ENCODE measurements at regions not wholly inside any gene's neighbourhood (a gene's known extent, or its start where the extent isn't known, plus 50 kb on each side); places are given as distances from the start of the nearest gene placed in this dataset.

- Histone ChIP-seq H3K9me3 (ENCODE audit: insufficient read depth in 2 of 2, low read depth in 1 of 2, low read length in 1 of 2) (no peaks in the 10 kb centered on the region), H3K27ac (ENCODE audit: low read depth, low read length) (no peak overlapping the region), H2BK15ac (ENCODE audit: low read length) (no peak overlapping the region), H4K20me1 (replicated peaks in 1 of 2; ENCODE audit: control insufficient read depth in 1 of 2, insufficient read depth in 2 of 2, low read length in 2 of 2) (no peaks in the 10 kb centered on the region), H2BK12ac (ENCODE audit: low read depth, low read length) (no peak overlapping the region), H2BK5ac (ENCODE audit: low read depth, low read length) (no peak overlapping the region), H3K56ac (replicated peaks; ENCODE audit: insufficient read length, low read depth, low read length) (no peak overlapping the region), H2AK5ac (ENCODE audit: low read depth, low read length) (no peak overlapping the region), H3K36me3 (ENCODE audit: control insufficient read depth in 2 of 4, insufficient read depth in 4 of 4, low read length in 3 of 4) (no peaks in the 10 kb centered on the region; a peak in 2 of 8 replicates), H2BK120ac (replicated peaks; ENCODE audit: low read depth, low read length) (no peak overlapping the region), H4K5ac (ENCODE audit: insufficient read length, low read depth, low read length) (no peak overlapping the region), H2AFZ (ENCODE audit: low read length) (0 out of 2 replicates have a peak overlapping the region, but pooled peaks have one; percentile 8), H2BK20ac (ENCODE audit: low read length) (no peak overlapping the region), H3K18ac (ENCODE audit: extremely low read depth, low read length) (no peak overlapping the region), H3K27me3 (replicated peaks in 1 of 4; ENCODE audit: control insufficient read depth in 3 of 4, extremely low read depth in 1 of 4, insufficient read depth in 3 of 4, low read length in 3 of 4) (no peaks in the 10 kb centered on the region; a peak in 1 of 7 replicates), H3K79me2 (ENCODE audit: control insufficient read depth in 1 of 2, insufficient read depth in 2 of 2, low read length in 2 of 2) (no peaks in the 10 kb centered on the region), H3K9ac (replicated peaks in 1 of 4; ENCODE audit: extremely low read depth in 1 of 4, low read depth in 3 of 4, low read length in 3 of 4) (no peak overlapping the region), H3K4ac (replicated peaks; ENCODE audit: insufficient read length, low read depth, low read length) (no peak overlapping the region), H3K4me2 (ENCODE audit: insufficient read depth in 1 of 2, low read depth in 2 of 2, low read length in 2 of 2) (no peak overlapping the region), H3K4me3 (ENCODE audit: extremely low read depth in 1 of 4, insufficient read depth in 2 of 4, low read depth in 3 of 4, low read length in 4 of 4) (no peak overlapping the region), H4K91ac (replicated peaks; ENCODE audit: insufficient read length, low read length) (no peak overlapping the region), H3K23me2 (ENCODE audit: low read depth, low read length) (no peaks in the 10 kb centered on the region), H3K79me1 (ENCODE audit: low read depth, low read length) (no peaks in the 10 kb centered on the region), H3K23ac (ENCODE audit: insufficient read length) (no peak overlapping the region), H3K4me1 (replicated peaks in 1 of 4; ENCODE audit: control insufficient read depth in 3 of 4, insufficient read depth in 4 of 4, low read length in 3 of 4) (no peaks in the 10 kb centered on the region), H4K8ac (ENCODE audit: extremely low read depth, insufficient read depth, low read length) (no peak overlapping the region), H3K14ac (ENCODE audit: insufficient read length) (no peak overlapping the region)
- no peak for FAIRE-seq
- no peak for DNase-seq (ENCODE audit: low read depth in 1 of 2, low spot score in 2 of 2)
- 95% methylated on average over 5 of the region's 5 CpGs; no CpG with 5 or more reads in 1 of the 2 experiments for WGBS, 2 experiments (ENCODE audit: extremely low coverage in 1 of 2, insufficient coverage in 1 of 2, insufficient read length in 1 of 2, insufficient replicate concordance in 2 of 2, low coverage in 1 of 2, low lambda C conversion rate in 2 of 2, missing lambda C conversion rate in 1 of 2)
- POLR2A ChIA-PET (ENCODE audit: partially characterized antibody), result no interaction called here
- TF ChIP-seq TBP (IDR thresholded peaks at IDR 0.05; ENCODE audit: low read depth, low read length) (no peak), KDM1A (IDR thresholded peaks at IDR 0.05; ENCODE audit: borderline replicate concordance, low read length) (no peak), SRF (IDR thresholded peaks at IDR 0.05; ENCODE audit: low read depth, low read length) (no peak)
- CTCF ChIA-PET (ENCODE audit: partially characterized antibody), result interaction anchor here (0.9 to 1.5 kb wide), 2 partner anchors 81 to 204 kb away, joined by 3 read pairs; no protein-coding TSS in a partner anchor
Observed at GRCh38 chr11:27902981-27903624, 202.8 kb upstream of the BDNF start.
